Erythroblast (primary cell): ENCODE measurements at regions not wholly inside any gene's neighbourhood (a gene's known extent, or its start where the extent isn't known, plus 50 kb on each side); places are given as distances from the start of the nearest gene placed in this dataset.

Experiments
- GATA1 ChIP-seq: IDR thresholded peaks from 2 replicates; pipeline ENCODE4 v1.6.1; 2011; ENCODE audit warnings: low read depth, mild to moderate bottlenecking, control low read depth, low read length, moderate library complexity
- POLR2A ChIP-seq: IDR thresholded peaks from 2 replicates; pipeline ENCODE4 v1.6.1; 2011; ENCODE audit warnings: mild to moderate bottlenecking, low read length

DNA sequence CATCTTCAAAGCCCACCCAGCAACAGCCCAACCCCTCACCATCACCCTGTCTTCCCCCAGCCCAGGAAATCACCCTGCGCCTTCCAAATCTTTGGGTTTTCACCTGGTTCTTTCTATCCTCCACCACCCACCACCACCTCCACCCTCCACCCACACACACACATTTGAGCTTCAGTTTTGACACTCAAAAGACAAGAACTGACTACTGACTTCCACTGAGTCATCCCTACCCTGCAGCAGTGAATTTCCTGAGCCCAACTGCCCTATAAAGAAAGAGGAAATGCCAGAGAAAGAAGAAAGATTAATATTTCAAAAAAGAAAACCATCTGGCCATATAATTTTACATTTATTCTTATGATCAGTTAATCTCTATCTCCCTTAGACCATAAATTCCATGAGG is 137.5 kb downstream of the CHST1 start:
- no peak for TF ChIP-seq GATA1
- no peak for TF ChIP-seq POLR2A
